ENCODE measurements at regions not wholly inside any gene's neighbourhood (a gene's known extent, or its start where the extent isn't known, plus 50 kb on each side); places are given as distances from the start of the nearest gene placed in this dataset.
A peak's percentile ranks its signal among the peaks of the same experiment; 100 is the strongest.

- no peak overlapping the region for H3K27ac ChIP-seq
- no peak for TF ChIP-seq CTCF (IDR thresholded peaks at IDR 0.05)
- TF ChIP-seq ZFX (IDR thresholded peaks at IDR 0.05; ENCODE audit: borderline replicate concordance): no peak
Observed at GRCh38 chr11:95708681-95709080, 80.9 kb downstream of the FAM76B start.

GRCh38 chr11:95706974-95707387 lies 82.6 kb downstream of the FAM76B start:
- no peak overlapping the region for H3K27ac ChIP-seq
- TF ChIP-seq CTCF (IDR thresholded peaks at IDR 0.05) (no peak), ZFX (IDR thresholded peaks at IDR 0.05; ENCODE audit: borderline replicate concordance) (no peak)

- H3K27ac ChIP-seq: no peak overlapping the region
- no peak for TF ChIP-seq ZFX (IDR thresholded peaks at IDR 0.05; ENCODE audit: borderline replicate concordance)
- TF ChIP-seq CTCF (IDR thresholded peaks at IDR 0.05): peak; percentile 94
Observed at GRCh38 chr11:95705485-95706124, 84.0 kb downstream of the FAM76B start.

- no peak overlapping the region for H3K27ac ChIP-seq
- TF ChIP-seq CTCF (IDR thresholded peaks at IDR 0.05): no peak
- TF ChIP-seq ZFX (IDR thresholded peaks at IDR 0.05; ENCODE audit: borderline replicate concordance): no peak
Observed at GRCh38 chr11:95704865-95705264, 84.7 kb downstream of the FAM76B start.

- no peak overlapping the region for H3K27ac ChIP-seq
- TF ChIP-seq ZFX (IDR thresholded peaks at IDR 0.05; ENCODE audit: borderline replicate concordance) (no peak), CTCF (IDR thresholded peaks at IDR 0.05) (no peak)
Observed at GRCh38 chr11:95703049-95703448, 86.5 kb downstream of the FAM76B start.

- TF ChIP-seq ZFX (IDR thresholded peaks at IDR 0.05; ENCODE audit: borderline replicate concordance): no peak
- TF ChIP-seq CTCF (IDR thresholded peaks at IDR 0.05): no peak
- no peak overlapping the region for H3K27ac ChIP-seq
Observed at GRCh38 chr11:95702526-95702925, 87.1 kb downstream of the FAM76B start.

GRCh38 chr11:95700471-95700817 lies 89.1 kb downstream of the FAM76B start:
- no peak for TF ChIP-seq ZFX (IDR thresholded peaks at IDR 0.05; ENCODE audit: borderline replicate concordance)
- no peak for TF ChIP-seq CTCF (IDR thresholded peaks at IDR 0.05)
- no peak overlapping the region for H3K27ac ChIP-seq
